C4-2B (cell line): ENCODE measurements at regions not wholly inside any gene's neighbourhood (a gene's known extent, or its start where the extent isn't known, plus 50 kb on each side); places are given as distances from the start of the nearest gene placed in this dataset.

Experiments
- CTCF ChIP-seq: fragments of 450-650 bp; conservative IDR thresholded peaks from 2 replicates; pipeline ENCODE4 v1.5.1; 2017; ENCODE audit warnings: mild to moderate bottlenecking
- ZFX ChIP-seq: fragments of 450-650 bp; IDR thresholded peaks from 2 replicates; pipeline ENCODE4 v1.6.1; 2017

- TF ChIP-seq CTCF: no peak
- TF ChIP-seq ZFX: no peak
These were observed 199.1 kb upstream of the FMN2 start for GRCh38 chr1:239892602-239893001.
